ENCODE measurements at regions not wholly inside any gene's neighbourhood (a gene's known extent, or its start where the extent isn't known, plus 50 kb on each side); places are given as distances from the start of the nearest gene placed in this dataset.

- TF ChIP-seq CTCF (optimal IDR thresholded peaks at IDR 0.05 in 1 of 3, IDR thresholded peaks at IDR 0.05 in 1 of 3, conservative IDR thresholded peaks at IDR 0.05 in 1 of 3; ENCODE audit: extremely low read depth in 1 of 3, insufficient read depth in 2 of 3, low read length in 3 of 3) (no peak), EZH2 (IDR thresholded peaks at IDR 0.05; ENCODE audit: low read length) (no peak)
Observed at GRCh38 chrX:121832446-121832845, 785.0 kb downstream of the GLUD2 start.

All from keratinocyte (primary cell).